AG04450 (cell line): ENCODE measurements at regions not wholly inside any gene's neighbourhood (a gene's known extent, or its start where the extent isn't known, plus 50 kb on each side); places are given as distances from the start of the nearest gene placed in this dataset.

Experiments used
- CTCF ChIA-PET: fragments of 300-600, 350-600 bp; formaldehyde crosslinking; extraction: SDS; loops from one replicate; lab custom pipeline; 2022; ENCODE audit warnings: antibody characterized with exemption, inconsistent platforms; lab: Charles Lee
- POLR2A ChIA-PET: fragments of 350-600 bp; formaldehyde crosslinking; extraction: SDS; loops from one replicate; lab custom pipeline; 2021; ENCODE audit warnings: antibody characterized with exemption, inconsistent platforms; lab: Yijun Ruan, JAX
- DNase-seq: peaks from one replicate; pipeline ENCODE4 v3.0.0-alpha.2; 2011; ENCODE audit warnings: low read depth, low spot score
- H3K27ac ChIP-seq: one replicate; pipeline ENCODE4 v1.5.1; 2012; ENCODE audit warnings: low read depth, low read length, control low read depth
- H3K27me3 ChIP-seq: one replicate; pipeline ENCODE4 v1.6.0; 2012; ENCODE audit warnings: low read length; ENCODE audit not compliant: control insufficient read depth, insufficient read depth
- H3K4me3 ChIP-seq: 2 replicates; pipeline ENCODE4 v1.5.1; 2011; ENCODE audit warnings: mild to moderate bottlenecking, low read depth, low read length, control low read depth
- H3K9me3 ChIP-seq: 2 replicates; pipeline ENCODE4 v1.5.1; 2012; ENCODE audit warnings: low read length; ENCODE audit not compliant: control insufficient read depth, insufficient read depth
- CTCF ChIP-seq: IDR thresholded peaks from 2 replicates; pipeline ENCODE4 v1.5.1; 2011; ENCODE audit warnings: low read depth, low read length, control low read depth, inconsistent platforms

- Histone ChIP-seq H3K27me3 (no peaks in the 10 kb centered on the region), H3K9me3 (no peaks in the 10 kb centered on the region), H3K27ac (no peak overlapping the region), H3K4me3 (no peak overlapping the region)
- ChIA-PET CTCF (no interaction called here), POLR2A (no interaction called here)
- no peak for TF ChIP-seq CTCF
- DNase-seq = no peak
These were observed 897.2 kb downstream of the ADGRL2 start for GRCh38 chr1:82697965-82698364.

GRCh38 chr1:82695443-82695842, 894.7 kb downstream of the ADGRL2 start:
- DNase-seq = no peak
- Histone ChIP-seq H3K27ac (no peak overlapping the region), H3K27me3 (no peaks in the 10 kb centered on the region), H3K4me3 (no peak overlapping the region), H3K9me3 (no peaks in the 10 kb centered on the region)
- POLR2A ChIA-PET = no interaction called here
- CTCF ChIA-PET = no interaction called here
- no peak for TF ChIP-seq CTCF

- no peaks in the 10 kb centered on the region for H3K27me3 ChIP-seq
- ChIA-PET CTCF (no interaction called here), POLR2A (no interaction called here)
- no peak for TF ChIP-seq CTCF
- H3K27ac ChIP-seq = no peak overlapping the region
- H3K9me3 ChIP-seq = peaks cover 8% of the 10 kb centered on the region
- H3K4me3 ChIP-seq = no peak overlapping the region
- no peak for DNase-seq
These were observed 889.7 kb downstream of the ADGRL2 start for GRCh38 chr1:82690411-82690810.

- POLR2A ChIA-PET = no interaction called here
- no peak for DNase-seq
These were observed 888.5 kb downstream of the ADGRL2 start for GRCh38 chr1:82689217-82689616.

DNA sequence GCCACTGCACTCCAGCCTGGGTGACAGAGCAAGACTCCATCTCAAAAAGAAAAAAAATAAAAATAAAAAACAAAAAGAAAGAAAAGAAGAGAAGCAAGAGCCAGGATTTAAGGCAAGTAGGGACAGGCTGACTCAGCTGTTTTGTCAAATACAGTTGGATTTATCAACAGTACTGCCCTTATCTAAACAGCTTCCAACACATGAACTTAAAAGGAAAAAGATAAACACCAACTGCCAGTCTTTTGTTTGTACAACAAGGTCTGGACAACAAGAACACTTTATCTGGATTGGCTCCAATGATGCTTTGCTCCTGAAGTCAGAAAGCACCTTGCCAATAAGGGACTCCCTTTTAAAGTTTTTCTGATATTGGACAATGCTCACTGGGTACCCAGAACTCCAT, 886.0 kb downstream of the ADGRL2 start:
- ChIA-PET CTCF (no interaction called here), POLR2A (no interaction called here)
- Histone ChIP-seq H3K9me3 (peaks cover 8% of the 10 kb centered on the region), H3K4me3 (no peak overlapping the region), H3K27ac (no peak overlapping the region), H3K27me3 (no peaks in the 10 kb centered on the region)
- no peak for TF ChIP-seq CTCF
- DNase-seq = no peak

More at GRCh38 chr1:82689217-82689616, 888.5 kb downstream of the ADGRL2 start:
- CTCF ChIA-PET = no interaction called here
- Histone ChIP-seq H3K4me3 (no peak overlapping the region), H3K27me3 (no peaks in the 10 kb centered on the region), H3K27ac (no peak overlapping the region), H3K9me3 (peaks cover 8% of the 10 kb centered on the region)
- no peak for TF ChIP-seq CTCF
